Brain microvascular endothelial cell (primary cell): ENCODE measurements at regions not wholly inside any gene's neighbourhood (a gene's known extent, or its start where the extent isn't known, plus 50 kb on each side); places are given as distances from the start of the nearest gene placed in this dataset.
"Not testable (repeated sequence)": the region's sequence is repeated elsewhere in the genome, so short reads cannot be mapped to it uniquely, and the experiment has no call there.

Experiments used
- DNase-seq: peaks from one replicate; pipeline ENCODE4 v3.0.0-alpha.2; 2020
- H3K27ac ChIP-seq: fragments of 250-450 bp; sonication (Bioruptor Pico); 2 replicates; pipeline ENCODE4 v1.5.1; 2020; ENCODE audit warnings: mild to moderate bottlenecking, moderate library complexity
- H3K27me3 ChIP-seq: fragments of 250-450 bp; sonication (Bioruptor Pico); replicated peaks from 2 replicates; pipeline ENCODE4 v1.5.1; 2020; ENCODE audit warnings: mild to moderate bottlenecking
- H3K36me3 ChIP-seq: fragments of 250-450 bp; sonication (Bioruptor Pico); replicated peaks from 2 replicates; pipeline ENCODE4 v1.5.1; 2020; ENCODE audit warnings: mild to moderate bottlenecking
- H3K4me3 ChIP-seq: 2 replicates; pipeline ENCODE4 v1.5.1; 2011; ENCODE audit warnings: low read depth, mild to moderate bottlenecking, control low read depth, low read length, moderate library complexity
- CTCF ChIP-seq: IDR thresholded peaks from 2 replicates; pipeline ENCODE4 v1.5.1; 2011; ENCODE audit warnings: low read depth, mild to moderate bottlenecking, moderate library complexity, low read length, control low read depth, inconsistent platforms; ENCODE audit errors: missing control alignments
- in situ Hi-C: cut with HindIII; loops from 2 replicates; pipeline ENCODE4 v1.10.0; 2017; ENCODE audit warnings: low sequenced_read_pairs, low pct_ligation_motif_present

- in situ Hi-C loops, result no loop called here
- no peak overlapping the region for H3K4me3 ChIP-seq
These were observed 185.1 kb downstream of the ETNK1 start for GRCh38 chr12:22810036-22810435.

GRCh38 chr12:22812531-22812930 lies 187.6 kb downstream of the ETNK1 start:
- H3K27ac ChIP-seq, result no peak overlapping the region
- no peak for TF ChIP-seq CTCF
- DNase-seq, result no peak
- H3K27me3 ChIP-seq, result no peaks in the 10 kb centered on the region
- no peaks in the 10 kb centered on the region for H3K36me3 ChIP-seq
- in situ Hi-C loops, result no loop called here
- H3K4me3 ChIP-seq, result no peak overlapping the region

More at GRCh38 chr12:22810036-22810435, 185.1 kb downstream of the ETNK1 start:
- Histone ChIP-seq H3K36me3 (no peaks in the 10 kb centered on the region), H3K27me3 (no peaks in the 10 kb centered on the region), H3K27ac (no peak overlapping the region)
- TF ChIP-seq CTCF, result no peak
- DNase-seq, result no peak

- peak; percentile 68 for DNase-seq
- Histone ChIP-seq H3K27me3 (no peaks in the 10 kb centered on the region), H3K4me3 (no peak overlapping the region), H3K27ac (no peak overlapping the region), H3K36me3 (no peaks in the 10 kb centered on the region)
- no peak for TF ChIP-seq CTCF
- in situ Hi-C loops, result no loop called here
These were observed 197.0 kb downstream of the ETNK1 start for GRCh38 chr12:22821985-22822384.

GRCh38 chr12:22826026-22826425 lies 201.1 kb downstream of the ETNK1 start:
- Histone ChIP-seq H3K27ac (no peak overlapping the region), H3K4me3 (no peak overlapping the region), H3K36me3 (no peaks in the 10 kb centered on the region), H3K27me3 (no peaks in the 10 kb centered on the region)
- no peak for TF ChIP-seq CTCF
- in situ Hi-C loops, result no loop called here
- DNase-seq, result no peak

- H3K36me3 ChIP-seq, H3K4me3 ChIP-seq, H3K27me3 ChIP-seq, H3K27ac ChIP-seq, in situ Hi-C loops, DNase-seq: not testable (repeated sequence)
These were observed 201.5 kb downstream of the ETNK1 start for GRCh38 chr12:22826446-22826981.

- Histone ChIP-seq H3K27me3 (no peaks in the 10 kb centered on the region), H3K4me3 (no peak overlapping the region), H3K27ac (no peak overlapping the region), H3K36me3 (no peaks in the 10 kb centered on the region)
- DNase-seq, result no peak
- TF ChIP-seq CTCF, result no peak
- in situ Hi-C loops, result no loop called here
These were observed 203.1 kb downstream of the ETNK1 start for GRCh38 chr12:22828066-22828465.
